ENCODE measurements at regions not wholly inside any gene's neighbourhood (a gene's known extent, or its start where the extent isn't known, plus 50 kb on each side); places are given as distances from the start of the nearest gene placed in this dataset.

GRCh38 chr18:1930291-1931270 lies 640.7 kb downstream of the METTL4 start:
- no peaks in the 10 kb centered on the region for H3K36me3 Mint-ChIP-seq (ENCODE audit: insufficient read depth, unreplicated experiment)
- no peak overlapping the region for H3K4me3 ChIP-seq (ENCODE audit: low read depth, low read length)
- no peak for DNase-seq
- no peaks in the 10 kb centered on the region for H3K9me3 ChIP-seq
- H3K9me3 Mint-ChIP-seq (ENCODE audit: unreplicated experiment), result peaks cover 8% of the 10 kb centered on the region
- CTCF ChIA-PET, result no interaction called here
- H3K27me3 ChIP-seq (replicated peaks; ENCODE audit: control insufficient read depth, insufficient read depth, low read length), result no peaks in the 10 kb centered on the region
- POLR2A ChIA-PET, result no interaction called here
- no peaks in the 10 kb centered on the region for H3K36me3 ChIP-seq (ENCODE audit: control insufficient read depth, insufficient read depth, low read length)
- H3K27me3 Mint-ChIP-seq (ENCODE audit: insufficient read depth, unreplicated experiment), result no peaks in the 10 kb centered on the region
- intact Hi-C loops (cut with micrococcal nuclease; ENCODE audit: unreplicated experiment), result no loop called here
- no peaks in the 10 kb centered on the region for H3K4me1 ChIP-seq
- no peak overlapping the region for H3K4me3 Mint-ChIP-seq (ENCODE audit: unreplicated experiment)
- no peaks in the 10 kb centered on the region for H3K4me1 Mint-ChIP-seq (ENCODE audit: low read depth, unreplicated experiment)
- BruUV-seq (replicated peaks), result no TSS peak
- no peak overlapping the region for H3K27ac Mint-ChIP-seq (ENCODE audit: unreplicated experiment)
- TF ChIP-seq CTCF (IDR thresholded peaks at IDR 0.05; ENCODE audit: insufficient read depth in 1 of 2, low read depth in 1 of 2, low read length in 1 of 2, severe bottlenecking in 1 of 2, unreplicated experiment in 1 of 2), result no peak

- intact Hi-C loops (cut with micrococcal nuclease; ENCODE audit: unreplicated experiment), result no loop called here
- no peak overlapping the region for H3K27ac Mint-ChIP-seq (ENCODE audit: unreplicated experiment)
- POLR2A ChIA-PET, result no interaction called here
- Histone ChIP-seq H3K36me3 (ENCODE audit: control insufficient read depth, insufficient read depth, low read length) (no peaks in the 10 kb centered on the region), H3K4me3 (ENCODE audit: low read depth, low read length) (no peak overlapping the region), H3K9me3 (0 out of 2 replicates have a peak, but pooled peaks cover 4% of the 10 kb centered on the region), H3K4me1 (no peaks in the 10 kb centered on the region), H3K27me3 (replicated peaks; ENCODE audit: control insufficient read depth, insufficient read depth, low read length) (no peaks in the 10 kb centered on the region)
- DNase-seq, result no peak
- no peak for TF ChIP-seq CTCF (IDR thresholded peaks at IDR 0.05; ENCODE audit: insufficient read depth in 1 of 2, low read depth in 1 of 2, low read length in 1 of 2, severe bottlenecking in 1 of 2, unreplicated experiment in 1 of 2)
- H3K9me3 Mint-ChIP-seq (ENCODE audit: unreplicated experiment), result no peaks in the 10 kb centered on the region
- H3K4me1 Mint-ChIP-seq (ENCODE audit: low read depth, unreplicated experiment), result no peaks in the 10 kb centered on the region
- BruUV-seq (replicated peaks), result no TSS peak
- no peaks in the 10 kb centered on the region for H3K36me3 Mint-ChIP-seq (ENCODE audit: insufficient read depth, unreplicated experiment)
- CTCF ChIA-PET, result no interaction called here
- no peaks in the 10 kb centered on the region for H3K27me3 Mint-ChIP-seq (ENCODE audit: insufficient read depth, unreplicated experiment)
- no peak overlapping the region for H3K4me3 Mint-ChIP-seq (ENCODE audit: unreplicated experiment)
These were observed 618.8 kb downstream of the METTL4 start for GRCh38 chr18:1952486-1952885.

GRCh38 chr18:1954583-1955312 lies 616.6 kb downstream of the METTL4 start:
- ChIA-PET CTCF (no interaction called here), POLR2A (no interaction called here)
- BruUV-seq (replicated peaks), result no TSS peak

More at GRCh38 chr18:1954583-1955312, 616.6 kb downstream of the METTL4 start:
- Mint-ChIP-seq H3K27me3 (ENCODE audit: insufficient read depth, unreplicated experiment) (no peaks in the 10 kb centered on the region), H3K36me3 (ENCODE audit: insufficient read depth, unreplicated experiment) (no peaks in the 10 kb centered on the region), H3K27ac (ENCODE audit: unreplicated experiment) (no peak overlapping the region), H3K4me3 (ENCODE audit: unreplicated experiment) (no peak overlapping the region), H3K9me3 (ENCODE audit: unreplicated experiment) (no peaks in the 10 kb centered on the region), H3K4me1 (ENCODE audit: low read depth, unreplicated experiment) (no peaks in the 10 kb centered on the region)
- H3K4me1 ChIP-seq, result no peaks in the 10 kb centered on the region
- no peak for TF ChIP-seq CTCF (IDR thresholded peaks at IDR 0.05; ENCODE audit: insufficient read depth in 1 of 2, low read depth in 1 of 2, low read length in 1 of 2, severe bottlenecking in 1 of 2, unreplicated experiment in 1 of 2)
- H3K9me3 ChIP-seq, result 0 out of 2 replicates have a peak, but pooled peaks cover 4% of the 10 kb centered on the region
- no peak for DNase-seq
- H3K27me3 ChIP-seq (replicated peaks; ENCODE audit: control insufficient read depth, insufficient read depth, low read length), result no peaks in the 10 kb centered on the region
- H3K4me3 ChIP-seq (ENCODE audit: low read depth, low read length), result no peak overlapping the region
- no peaks in the 10 kb centered on the region for H3K36me3 ChIP-seq (ENCODE audit: control insufficient read depth, insufficient read depth, low read length)
- intact Hi-C loops (cut with micrococcal nuclease; ENCODE audit: unreplicated experiment), result no loop called here

All from Caco-2 (cell line).